Mucosa of stomach (tissue), 1 donor: ENCODE measurements at regions not wholly inside any gene's neighbourhood (a gene's known extent, or its start where the extent isn't known, plus 50 kb on each side); places are given as distances from the start of the nearest gene placed in this dataset.
"Not testable (repeated sequence)": the region's sequence is repeated elsewhere in the genome, so short reads cannot be mapped to it uniquely, and the experiment has no call there.

Experiments used
- H3K27me3 ChIP-seq: one replicate; pipeline ENCODE4 v1.7.0; 2013; ENCODE audit warnings: mild to moderate bottlenecking, low read length; ENCODE audit not compliant: control insufficient read depth, insufficient read depth
- H3K36me3 ChIP-seq: one replicate; pipeline ENCODE4 v1.7.0; 2013; ENCODE audit warnings: low read length; ENCODE audit not compliant: control insufficient read depth, insufficient read depth
- H3K4me1 ChIP-seq: one replicate; pipeline ENCODE4 v1.7.0; 2013; ENCODE audit warnings: mild to moderate bottlenecking, low read length; ENCODE audit not compliant: control insufficient read depth, insufficient read depth
- H3K4me3 ChIP-seq: one replicate; pipeline ENCODE4 v1.7.0; 2013; ENCODE audit warnings: low read length
- H3K9ac ChIP-seq: one replicate; pipeline ENCODE4 v1.7.0; 2013; ENCODE audit warnings: mild to moderate bottlenecking, low read length, moderate library complexity
- H3K9me3 ChIP-seq: one replicate; pipeline ENCODE4 v1.7.0; 2013; ENCODE audit warnings: mild to moderate bottlenecking, low read length, moderate library complexity; ENCODE audit not compliant: control insufficient read depth
- donor health status: Pancreatic carcinoma.

DNA sequence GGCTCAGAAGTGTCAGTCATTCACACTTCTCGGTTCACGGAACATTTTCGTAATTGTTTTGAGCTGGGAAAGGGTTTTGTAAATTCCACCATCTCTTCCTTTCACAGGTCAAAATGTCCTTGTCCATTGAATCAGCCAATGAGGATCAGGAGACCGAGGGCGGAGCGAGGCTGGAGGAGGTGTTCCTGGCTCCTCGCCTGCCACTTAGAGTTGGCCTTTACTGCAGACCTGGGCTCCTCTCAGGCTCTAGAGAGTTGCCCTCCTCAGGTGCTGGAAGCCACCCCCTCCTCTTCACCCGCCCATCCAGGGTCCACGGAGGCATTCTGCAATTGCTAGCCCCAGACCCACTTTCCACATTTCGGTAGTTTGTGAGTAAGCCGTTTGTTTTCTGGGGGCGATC lies 370.4 kb downstream of the IRS2 start:
- H3K27me3 ChIP-seq, result no peaks in the 10 kb centered on the region
- H3K9ac ChIP-seq, result no peak overlapping the region
- H3K4me1 ChIP-seq, result no peaks in the 10 kb centered on the region

DNA sequence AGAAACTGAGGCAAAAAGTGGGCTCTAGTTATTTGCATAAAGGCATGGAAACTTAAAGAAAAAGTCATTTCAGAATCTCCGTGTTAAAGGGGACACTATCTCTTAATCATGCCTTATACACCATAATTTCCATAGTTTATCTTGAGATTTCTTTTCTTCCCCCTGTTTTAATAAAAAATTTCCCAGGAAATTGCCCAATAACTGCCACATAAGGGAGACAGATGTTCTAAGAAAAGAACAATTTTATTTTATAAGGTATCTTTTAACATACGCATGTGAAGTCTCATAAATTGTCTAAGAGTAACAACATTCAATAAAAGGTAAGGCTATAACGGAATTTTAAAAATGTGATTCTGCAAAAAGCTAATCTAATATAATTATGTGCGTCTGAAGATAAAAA lies 371.3 kb downstream of the IRS2 start:
- Histone ChIP-seq H3K36me3 (no peaks in the 10 kb centered on the region), H3K4me3 (no peak overlapping the region), H3K9me3 (no peaks in the 10 kb centered on the region), H3K4me1 (no peaks in the 10 kb centered on the region), H3K9ac (no peak overlapping the region), H3K27me3 (no peaks in the 10 kb centered on the region)

More for the DNA sequence above, 370.4 kb downstream of the IRS2 start:
- H3K4me3 ChIP-seq, result no peak overlapping the region
- no peaks in the 10 kb centered on the region for H3K9me3 ChIP-seq
- no peaks in the 10 kb centered on the region for H3K36me3 ChIP-seq

DNA sequence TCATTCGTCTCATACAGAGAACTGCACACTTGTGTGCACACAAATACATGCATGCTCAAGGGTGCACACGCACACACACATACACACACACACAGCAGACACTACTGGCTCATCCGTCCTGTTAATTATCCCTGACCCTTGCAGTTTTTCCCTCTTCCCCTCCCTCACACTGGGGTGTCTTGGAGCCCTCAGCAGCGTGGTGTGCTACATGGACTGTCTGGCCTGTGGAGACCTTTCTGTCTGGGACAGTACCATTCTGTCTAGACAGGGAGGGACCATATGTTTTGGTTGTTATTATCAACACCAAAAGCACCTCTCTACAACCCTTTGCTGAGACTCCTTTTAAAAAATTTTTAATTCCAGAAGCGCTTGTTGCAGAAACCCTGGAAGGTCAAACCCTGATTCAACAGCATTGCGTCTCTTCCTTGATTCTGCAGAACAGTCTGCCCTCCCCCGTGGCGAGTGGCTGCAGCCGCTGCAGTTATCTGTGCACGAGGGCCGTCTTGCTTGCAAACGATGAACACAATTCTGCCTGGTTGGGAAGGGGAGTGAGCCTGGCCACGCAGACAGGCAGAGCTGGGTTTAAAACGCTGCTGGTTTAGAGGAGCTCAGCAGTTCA lies 374.0 kb downstream of the IRS2 start:
- no peaks in the 10 kb centered on the region for H3K27me3 ChIP-seq
- H3K9ac ChIP-seq, result no peak overlapping the region
- no peak overlapping the region for H3K4me3 ChIP-seq
- no peaks in the 10 kb centered on the region for H3K9me3 ChIP-seq
- no peaks in the 10 kb centered on the region for H3K36me3 ChIP-seq
- H3K4me1 ChIP-seq, result no peaks in the 10 kb centered on the region

DNA sequence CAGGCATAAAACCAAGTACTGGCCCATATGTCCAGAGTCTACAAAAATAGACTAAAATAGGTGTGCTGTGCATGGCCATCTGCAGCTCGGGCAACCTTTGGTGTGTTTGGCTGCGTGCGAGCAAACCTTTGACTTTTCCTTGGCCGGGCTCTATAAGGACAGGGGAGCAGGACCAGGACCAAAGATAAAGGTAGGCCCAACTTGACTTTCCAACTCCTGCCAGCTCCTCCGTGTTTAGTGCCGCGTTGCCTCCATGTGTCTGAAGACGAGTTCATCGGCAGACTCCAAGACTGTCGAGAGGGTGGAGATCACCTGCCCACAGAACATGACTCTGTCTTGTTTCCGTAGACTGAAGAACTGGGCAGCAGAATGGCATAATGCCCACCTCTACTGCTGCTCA lies 375.5 kb downstream of the IRS2 start:
- Histone ChIP-seq H3K4me1 (no peaks in the 10 kb centered on the region), H3K9me3 (no peaks in the 10 kb centered on the region), H3K4me3 (no peak overlapping the region), H3K36me3 (no peaks in the 10 kb centered on the region), H3K27me3 (no peaks in the 10 kb centered on the region), H3K9ac (no peak overlapping the region)

DNA sequence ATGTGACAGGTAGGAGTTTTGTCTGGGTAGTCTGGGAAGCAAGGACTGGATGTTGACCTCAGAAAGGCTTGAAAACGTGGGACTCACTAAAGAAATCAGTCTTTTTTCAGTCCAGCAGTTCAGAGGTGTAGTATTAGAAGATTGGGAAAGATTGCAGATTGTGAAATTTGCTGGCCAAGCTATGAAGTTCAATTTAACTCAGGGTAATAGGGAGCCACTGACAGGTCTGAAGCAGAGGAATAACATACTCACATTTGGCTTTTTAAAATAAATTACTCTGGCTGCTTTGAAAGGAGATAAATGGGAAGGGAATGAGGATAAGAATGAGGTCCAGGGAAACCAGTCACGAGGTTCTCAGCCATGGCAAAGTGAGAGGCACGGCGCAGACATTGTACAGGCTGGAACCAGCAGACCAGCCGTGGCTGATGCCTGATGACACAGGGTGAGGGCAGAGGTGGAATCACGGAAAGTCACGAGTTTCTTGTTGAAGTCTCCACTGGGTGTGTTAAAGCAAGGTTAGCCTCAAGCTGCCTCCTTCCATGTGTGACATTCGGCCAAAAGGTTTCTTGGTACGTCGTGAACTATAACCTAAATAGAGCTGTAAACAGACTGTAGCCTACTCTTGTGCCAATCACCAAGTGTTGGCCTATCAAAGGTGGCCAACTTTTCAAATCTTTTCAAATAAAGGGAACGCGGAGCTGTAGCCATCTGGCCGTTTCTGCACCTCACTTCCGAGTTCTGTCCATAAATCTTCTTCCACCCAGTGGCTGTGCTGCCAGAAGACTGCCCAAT lies 377.6 kb downstream of the IRS2 start:
- H3K4me3 ChIP-seq, result no peak overlapping the region
- no peaks in the 10 kb centered on the region for H3K27me3 ChIP-seq
- H3K4me1 ChIP-seq, result no peaks in the 10 kb centered on the region
- H3K9me3 ChIP-seq, result no peaks in the 10 kb centered on the region
- H3K36me3 ChIP-seq, result no peaks in the 10 kb centered on the region
- no peak overlapping the region for H3K9ac ChIP-seq

DNA sequence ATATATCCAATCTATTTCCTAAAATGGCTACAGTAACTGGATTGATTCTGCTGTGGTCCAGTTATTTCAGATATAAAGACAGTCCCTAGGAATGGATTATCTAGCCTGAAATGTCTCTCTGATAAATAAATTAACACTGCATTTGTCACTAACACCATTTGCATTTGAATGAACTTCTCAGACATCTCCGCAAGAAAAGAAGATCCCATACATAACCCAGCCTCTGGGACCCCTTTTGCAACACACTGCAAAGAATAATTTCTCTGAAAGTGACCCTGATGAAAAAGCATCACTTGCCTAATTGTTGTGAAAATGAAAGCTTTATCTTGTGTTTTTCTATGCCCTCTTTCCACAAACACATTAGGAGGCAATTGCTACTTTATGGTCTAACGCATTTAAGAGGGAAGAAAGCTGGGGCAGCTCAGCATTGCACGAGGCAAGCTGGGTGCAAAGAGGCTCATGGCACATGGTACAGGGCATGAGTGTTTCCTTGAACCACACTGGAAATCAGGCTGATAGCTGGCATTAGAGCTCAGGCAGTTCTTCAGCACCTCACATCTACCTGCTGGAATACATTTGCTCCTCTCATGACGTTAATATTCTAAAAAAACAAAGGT lies 379.9 kb downstream of the IRS2 start:
- Histone ChIP-seq H3K9ac (no peak overlapping the region), H3K4me3 (no peak overlapping the region)

DNA sequence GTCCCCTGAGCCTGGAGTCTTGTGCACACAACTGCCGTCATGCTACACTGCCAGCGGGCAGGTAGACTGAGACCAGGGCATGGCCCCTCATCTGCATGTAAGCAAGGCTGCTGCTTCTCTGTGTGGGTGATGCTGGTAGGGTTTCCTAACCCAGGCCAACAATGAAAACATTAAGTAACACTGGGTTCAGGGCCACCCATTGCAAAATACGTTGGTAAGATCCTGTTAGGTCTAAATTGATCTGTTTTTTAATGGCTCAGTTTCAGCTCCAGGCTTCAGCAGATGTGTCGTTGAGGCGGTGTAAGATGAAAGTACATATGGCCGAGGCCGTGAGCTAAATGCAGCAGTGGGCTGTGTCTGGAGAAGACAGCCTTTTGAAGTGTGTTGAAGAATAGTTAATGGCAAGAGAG lies 383.4 kb downstream of the IRS2 start:
- Histone ChIP-seq H3K4me1 (peaks cover 4% of the 10 kb centered on the region), H3K9ac (no peak overlapping the region), H3K27me3 (peaks cover 5% of the 10 kb centered on the region), H3K9me3 (no peaks in the 10 kb centered on the region), H3K36me3 (no peaks in the 10 kb centered on the region), H3K4me3 (no peak overlapping the region)

More for the DNA sequence above, 379.9 kb downstream of the IRS2 start:
- Histone ChIP-seq H3K36me3 (no peaks in the 10 kb centered on the region), H3K4me1 (no peaks in the 10 kb centered on the region), H3K9me3 (no peaks in the 10 kb centered on the region), H3K27me3 (peaks cover 5% of the 10 kb centered on the region)

DNA sequence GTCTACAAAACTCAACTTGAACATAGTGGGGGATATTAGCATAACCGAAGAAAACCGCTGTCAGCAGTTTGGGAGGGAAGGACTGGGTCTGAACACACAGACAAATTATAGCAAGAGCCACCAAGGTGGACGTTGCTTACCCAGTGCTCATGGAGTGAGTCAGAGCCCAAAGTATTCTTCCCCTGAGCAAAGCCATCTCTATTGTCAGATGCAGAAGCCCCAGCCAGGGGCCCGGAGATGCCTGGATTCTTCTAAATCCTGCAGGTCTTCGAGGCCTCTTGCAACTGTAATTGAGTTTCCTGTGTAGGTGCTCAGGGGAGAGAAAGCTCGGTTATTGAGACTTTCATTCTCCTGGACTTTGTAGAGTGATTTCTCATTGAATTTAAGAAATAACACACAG lies 384.5 kb downstream of the IRS2 start:
- no peak overlapping the region for H3K4me3 ChIP-seq
- H3K9ac ChIP-seq, result no peak overlapping the region
- peaks cover 4% of the 10 kb centered on the region for H3K4me1 ChIP-seq
- H3K36me3 ChIP-seq, result no peaks in the 10 kb centered on the region
- peaks cover 5% of the 10 kb centered on the region for H3K27me3 ChIP-seq
- H3K9me3 ChIP-seq, result no peaks in the 10 kb centered on the region

DNA sequence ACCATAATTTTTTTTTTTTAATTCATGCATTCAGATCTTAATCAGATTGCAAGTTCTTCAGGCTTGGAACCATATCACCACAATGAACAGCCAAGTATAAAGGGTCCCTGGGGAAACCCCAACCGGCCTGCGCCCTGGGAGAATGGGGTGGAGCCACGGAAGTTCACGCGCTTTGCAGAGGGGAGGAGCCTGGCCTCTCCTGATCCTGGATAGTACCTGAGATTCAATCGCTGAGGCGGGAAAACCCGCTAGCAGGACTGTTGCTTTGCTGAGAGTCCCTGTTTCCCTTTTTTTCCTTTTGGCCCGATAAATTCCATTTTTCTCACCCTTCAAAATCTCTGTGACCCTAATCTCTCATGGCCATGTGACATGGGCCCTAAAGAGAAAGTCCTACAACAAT lies 385.1 kb downstream of the IRS2 start:
- H3K9me3 ChIP-seq, result no peaks in the 10 kb centered on the region
- peaks cover 5% of the 10 kb centered on the region for H3K27me3 ChIP-seq
- no peak overlapping the region for H3K9ac ChIP-seq
- H3K4me1 ChIP-seq, result peaks cover 4% of the 10 kb centered on the region
- no peak overlapping the region for H3K4me3 ChIP-seq
- no peaks in the 10 kb centered on the region for H3K36me3 ChIP-seq

DNA sequence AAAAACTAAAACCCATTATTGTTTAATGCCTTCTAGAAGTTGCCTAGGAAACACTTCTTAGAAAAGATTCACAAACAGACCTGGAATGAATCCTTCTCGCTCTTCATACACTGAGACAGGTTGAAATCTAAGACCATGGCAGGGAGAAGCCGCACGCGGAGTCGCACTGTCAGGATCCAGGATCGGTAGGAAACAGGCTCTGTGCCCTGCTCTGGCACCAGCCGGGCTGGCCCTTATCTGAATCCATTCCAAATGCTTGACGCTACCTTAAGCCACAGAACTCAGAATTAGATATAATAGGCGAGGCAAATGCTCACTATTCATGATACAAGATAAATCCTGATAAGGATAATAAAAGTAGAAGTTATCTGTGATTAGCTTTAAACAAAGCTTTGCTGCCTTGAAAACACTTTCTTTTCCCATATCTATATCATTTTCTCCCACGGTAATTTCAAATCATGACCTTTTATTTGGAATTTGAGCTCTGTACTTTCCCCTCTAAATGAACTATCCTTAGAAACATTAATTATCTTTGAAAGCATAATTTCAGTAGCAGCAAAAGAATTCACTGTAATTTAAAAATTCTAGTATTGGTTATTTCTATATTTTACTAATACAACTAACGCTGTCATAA lies 385.6 kb downstream of the IRS2 start:
- no peak overlapping the region for H3K4me3 ChIP-seq
- no peak overlapping the region for H3K9ac ChIP-seq

DNA sequence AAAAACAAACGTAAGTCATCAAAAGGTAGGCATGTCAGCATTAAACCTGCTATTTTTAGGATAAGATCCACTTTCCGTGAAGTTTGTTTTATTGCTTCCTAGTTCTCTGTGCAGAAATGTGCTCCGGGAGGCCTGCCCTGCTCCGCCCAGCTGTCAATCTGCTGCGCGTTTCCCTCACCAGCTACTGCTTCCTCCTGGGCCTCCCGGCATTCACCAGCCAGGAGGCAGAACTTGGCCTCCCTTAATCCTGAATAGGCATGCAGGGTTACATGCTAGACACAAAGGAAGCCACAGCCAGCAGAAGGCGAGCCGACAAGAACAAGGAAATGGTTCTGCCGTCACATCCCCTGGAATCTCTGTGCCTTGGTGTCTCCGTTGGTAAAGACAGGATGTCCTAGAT lies 386.2 kb downstream of the IRS2 start:
- Histone ChIP-seq H3K4me1 (peaks cover 4% of the 10 kb centered on the region), H3K9me3 (no peaks in the 10 kb centered on the region), H3K9ac (no peak overlapping the region), H3K27me3 (peaks cover 5% of the 10 kb centered on the region), H3K36me3 (no peaks in the 10 kb centered on the region), H3K4me3 (no peak overlapping the region)

More for the DNA sequence above, 385.6 kb downstream of the IRS2 start:
- H3K4me1 ChIP-seq, result peaks cover 4% of the 10 kb centered on the region
- peaks cover 5% of the 10 kb centered on the region for H3K27me3 ChIP-seq
- H3K9me3 ChIP-seq, result no peaks in the 10 kb centered on the region
- no peaks in the 10 kb centered on the region for H3K36me3 ChIP-seq

DNA sequence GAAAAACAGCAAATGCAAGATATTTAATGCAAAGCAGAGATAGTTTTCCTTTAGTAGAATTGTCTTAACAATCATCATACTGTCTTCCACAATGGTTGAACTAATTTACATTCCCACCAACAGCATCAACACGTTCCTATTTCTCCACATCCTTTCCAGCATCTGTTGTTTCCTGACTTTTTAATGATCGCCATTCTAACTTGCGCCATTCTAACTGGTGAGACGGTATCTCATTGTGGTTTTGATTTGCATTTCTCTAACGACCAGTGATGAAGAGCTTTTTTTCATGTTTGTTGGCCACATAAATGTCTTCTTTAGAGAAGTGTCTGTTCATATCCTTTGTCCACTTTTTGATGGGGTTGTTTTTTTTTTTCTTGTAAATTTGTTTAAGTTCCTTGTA lies 388.3 kb downstream of the IRS2 start:
- not testable (repeated sequence) for H3K9me3 ChIP-seq, H3K4me1 ChIP-seq, H3K4me3 ChIP-seq, H3K27me3 ChIP-seq, H3K36me3 ChIP-seq, H3K9ac ChIP-seq
